Endothelial cell (in vitro differentiated cells): ENCODE measurements at regions not wholly inside any gene's neighbourhood (a gene's known extent, or its start where the extent isn't known, plus 50 kb on each side); places are given as distances from the start of the nearest gene placed in this dataset.

ENCODE experiments used
- DNase-seq: peaks from one replicate; pipeline ENCODE4 v3.0.0; 2021; ENCODE audit warnings: low spot score
- H3K27ac Mint-ChIP-seq: one replicate; pipeline ENCODE4 v1.8.0; 2021; ENCODE audit warnings: mixed read lengths, inconsistent platforms; ENCODE audit not compliant: unreplicated experiment
- H3K27me3 Mint-ChIP-seq: one replicate; pipeline ENCODE4 v1.8.0; 2021; ENCODE audit warnings: mild to moderate bottlenecking, moderate library complexity, mixed read lengths, inconsistent platforms; ENCODE audit not compliant: unreplicated experiment
- H3K36me3 Mint-ChIP-seq: one replicate; pipeline ENCODE4 v1.8.0; 2021; ENCODE audit warnings: mild to moderate bottlenecking, low read depth, mixed read lengths, inconsistent platforms; ENCODE audit not compliant: unreplicated experiment
- H3K4me1 Mint-ChIP-seq: one replicate; pipeline ENCODE4 v1.8.0; 2021; ENCODE audit warnings: mild to moderate bottlenecking, mixed read lengths, inconsistent platforms; ENCODE audit not compliant: unreplicated experiment
- H3K4me3 Mint-ChIP-seq: one replicate; pipeline ENCODE4 v1.8.0; 2021; ENCODE audit warnings: mild to moderate bottlenecking, mixed read lengths, inconsistent platforms; ENCODE audit not compliant: unreplicated experiment
- H3K9me3 Mint-ChIP-seq: one replicate; pipeline ENCODE4 v1.8.0; 2021; ENCODE audit warnings: mixed read lengths, inconsistent platforms; ENCODE audit not compliant: unreplicated experiment
- TF ChIP-seq, protein P1 (sequence below): fragments of 200-600 bp; sonication (generic); IDR thresholded peaks from one replicate; pipeline ENCODE4 v1.5.0; 2021; ENCODE audit warnings: antibody characterized with exemption; ENCODE audit not compliant: unreplicated experiment

GRCh38 chr6:86728976-86729375 is 208.4 kb upstream of the HTR1E start:
- Mint-ChIP-seq H3K36me3 (peaks cover 4% of the 10 kb centered on the region), H3K4me1 (no peaks in the 10 kb centered on the region)

DNA sequence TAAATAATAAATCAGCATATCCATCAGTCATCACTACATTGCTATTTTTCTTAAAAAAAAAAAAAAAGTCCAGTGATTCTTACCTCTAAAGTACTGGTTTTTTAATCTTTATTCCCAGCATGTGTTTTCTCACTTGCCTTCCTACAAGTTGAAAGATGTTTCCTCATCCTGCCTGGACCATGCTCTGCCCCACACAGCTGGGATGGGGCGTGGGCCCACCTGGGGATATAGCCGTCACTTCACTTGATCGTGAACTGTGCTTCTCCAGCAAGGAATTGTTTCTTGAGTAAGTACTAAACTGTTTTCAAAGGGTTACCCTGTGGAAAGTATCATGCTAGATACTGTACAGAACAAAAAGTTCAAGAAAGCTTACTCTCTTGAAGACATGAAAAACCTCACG is 212.6 kb upstream of the HTR1E start:
- TF ChIP-seq, protein P1, sequence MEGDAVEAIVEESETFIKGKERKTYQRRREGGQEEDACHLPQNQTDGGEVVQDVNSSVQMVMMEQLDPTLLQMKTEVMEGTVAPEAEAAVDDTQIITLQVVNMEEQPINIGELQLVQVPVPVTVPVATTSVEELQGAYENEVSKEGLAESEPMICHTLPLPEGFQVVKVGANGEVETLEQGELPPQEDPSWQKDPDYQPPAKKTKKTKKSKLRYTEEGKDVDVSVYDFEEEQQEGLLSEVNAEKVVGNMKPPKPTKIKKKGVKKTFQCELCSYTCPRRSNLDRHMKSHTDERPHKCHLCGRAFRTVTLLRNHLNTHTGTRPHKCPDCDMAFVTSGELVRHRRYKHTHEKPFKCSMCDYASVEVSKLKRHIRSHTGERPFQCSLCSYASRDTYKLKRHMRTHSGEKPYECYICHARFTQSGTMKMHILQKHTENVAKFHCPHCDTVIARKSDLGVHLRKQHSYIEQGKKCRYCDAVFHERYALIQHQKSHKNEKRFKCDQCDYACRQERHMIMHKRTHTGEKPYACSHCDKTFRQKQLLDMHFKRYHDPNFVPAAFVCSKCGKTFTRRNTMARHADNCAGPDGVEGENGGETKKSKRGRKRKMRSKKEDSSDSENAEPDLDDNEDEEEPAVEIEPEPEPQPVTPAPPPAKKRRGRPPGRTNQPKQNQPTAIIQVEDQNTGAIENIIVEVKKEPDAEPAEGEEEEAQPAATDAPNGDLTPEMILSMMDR: no peak

More at GRCh38 chr6:86728976-86729375, 208.4 kb upstream of the HTR1E start:
- no peaks in the 10 kb centered on the region for H3K27me3 Mint-ChIP-seq
- H3K4me3 Mint-ChIP-seq: no peak overlapping the region
- no peak for DNase-seq
- H3K27ac Mint-ChIP-seq: no peak overlapping the region
- H3K9me3 Mint-ChIP-seq: peaks cover 7% of the 10 kb centered on the region
- TF ChIP-seq, protein P1: no peak

GRCh38 chr6:86723729-86724128 is 213.6 kb upstream of the HTR1E start:
- no peaks in the 10 kb centered on the region for H3K27me3 Mint-ChIP-seq
- no peaks in the 10 kb centered on the region for H3K36me3 Mint-ChIP-seq
- H3K27ac Mint-ChIP-seq: no peak overlapping the region
- H3K9me3 Mint-ChIP-seq: peaks cover 11% of the 10 kb centered on the region
- H3K4me3 Mint-ChIP-seq: no peak overlapping the region
- no peak for DNase-seq
- TF ChIP-seq, protein P1: no peak
- no peaks in the 10 kb centered on the region for H3K4me1 Mint-ChIP-seq

More for the DNA sequence above, 212.6 kb upstream of the HTR1E start:
- H3K36me3 Mint-ChIP-seq: no peaks in the 10 kb centered on the region
- H3K4me3 Mint-ChIP-seq: no peak overlapping the region
- no peaks in the 10 kb centered on the region for H3K4me1 Mint-ChIP-seq
- no peak overlapping the region for H3K27ac Mint-ChIP-seq
- DNase-seq: no peak
- peaks cover 7% of the 10 kb centered on the region for H3K9me3 Mint-ChIP-seq
- no peaks in the 10 kb centered on the region for H3K27me3 Mint-ChIP-seq

GRCh38 chr6:86723151-86723550 is 214.2 kb upstream of the HTR1E start:
- peaks cover 8% of the 10 kb centered on the region for H3K9me3 Mint-ChIP-seq
- H3K27me3 Mint-ChIP-seq: no peaks in the 10 kb centered on the region
- H3K4me1 Mint-ChIP-seq: no peaks in the 10 kb centered on the region
- no peak for DNase-seq
- H3K36me3 Mint-ChIP-seq: no peaks in the 10 kb centered on the region
- TF ChIP-seq, protein P1: no peak
- H3K27ac Mint-ChIP-seq: no peak overlapping the region
- no peak overlapping the region for H3K4me3 Mint-ChIP-seq

DNA sequence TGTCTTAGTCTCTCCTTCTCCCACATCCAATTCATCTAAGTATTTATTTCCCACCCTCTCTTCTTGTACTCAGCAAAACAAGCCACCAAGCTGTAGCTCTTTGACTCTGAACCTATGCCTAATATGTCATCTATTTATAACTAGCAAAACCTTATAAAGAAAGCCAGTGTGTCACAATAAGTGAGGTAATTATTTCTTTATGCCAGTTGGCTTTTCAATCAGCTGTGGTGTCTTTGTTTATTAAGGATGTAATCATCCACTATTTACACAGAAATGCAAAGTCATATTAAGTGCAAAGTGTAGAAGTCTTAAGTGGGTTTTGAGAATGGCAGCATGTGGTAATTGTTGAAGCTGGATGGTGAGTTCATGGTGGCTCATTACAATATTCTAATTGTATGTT is 215.2 kb upstream of the HTR1E start:
- Mint-ChIP-seq H3K36me3 (no peaks in the 10 kb centered on the region), H3K4me1 (no peaks in the 10 kb centered on the region), H3K9me3 (peaks cover 8% of the 10 kb centered on the region), H3K27ac (no peak overlapping the region), H3K27me3 (no peaks in the 10 kb centered on the region), H3K4me3 (no peak overlapping the region)
- TF ChIP-seq, protein P1: no peak
- no peak for DNase-seq
